ENCODE measurements at regions not wholly inside any gene's neighbourhood (a gene's known extent, or its start where the extent isn't known, plus 50 kb on each side); places are given as distances from the start of the nearest gene placed in this dataset.

DNA sequence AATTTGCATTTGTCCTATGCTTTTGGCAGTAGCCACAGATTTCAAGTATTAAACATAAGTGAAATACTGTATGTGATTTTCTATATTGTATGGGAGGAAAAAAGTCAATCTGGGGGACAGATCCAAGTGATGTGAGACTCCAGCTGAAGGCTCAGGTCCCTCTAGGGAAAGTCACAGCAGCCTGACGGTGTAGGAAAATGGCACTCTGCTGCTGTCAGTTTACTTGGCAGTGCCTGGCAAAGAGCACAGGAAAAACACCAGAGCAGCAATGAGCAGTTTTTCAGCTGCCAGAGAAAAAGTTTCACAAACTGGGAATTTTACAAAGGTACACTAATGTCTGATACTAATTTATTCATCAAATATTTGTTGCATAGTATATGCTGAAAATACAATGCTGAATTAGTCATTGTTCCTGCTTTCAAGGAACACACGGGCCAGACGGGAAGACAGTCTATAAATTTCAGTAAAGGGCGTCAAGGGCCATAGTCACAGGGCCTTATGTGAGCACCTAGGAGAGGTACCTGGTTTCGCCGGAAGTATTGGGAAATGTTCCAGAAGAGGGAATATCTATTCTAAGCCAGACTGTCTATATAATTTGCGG is 66.2 kb upstream of the SLC38A2 start:
- FAIRE-seq (no peak), DNase-seq (ENCODE audit: insufficient read length, low spot score) (no peak)
- TF ChIP-seq POLR2A (IDR thresholded peaks at IDR 0.05; ENCODE audit: low read depth, low read length), result no peak
- TF ChIP-seq TAF1 (IDR thresholded peaks at IDR 0.05; ENCODE audit: low read depth, low read length), result no peak
- no peak for TF ChIP-seq POU2F2 (IDR thresholded peaks at IDR 0.05; ENCODE audit: low read depth, low read length)
- no peak for TF ChIP-seq SPI1 (IDR thresholded peaks at IDR 0.05; ENCODE audit: low read depth, low read length)
- TF ChIP-seq POLR2AphosphoS5 (IDR thresholded peaks at IDR 0.05; ENCODE audit: low read depth, low read length), result no peak
- TF ChIP-seq PAX5 (IDR thresholded peaks at IDR 0.05; ENCODE audit: insufficient read depth, low read length, severe bottlenecking), result no peak

DNA sequence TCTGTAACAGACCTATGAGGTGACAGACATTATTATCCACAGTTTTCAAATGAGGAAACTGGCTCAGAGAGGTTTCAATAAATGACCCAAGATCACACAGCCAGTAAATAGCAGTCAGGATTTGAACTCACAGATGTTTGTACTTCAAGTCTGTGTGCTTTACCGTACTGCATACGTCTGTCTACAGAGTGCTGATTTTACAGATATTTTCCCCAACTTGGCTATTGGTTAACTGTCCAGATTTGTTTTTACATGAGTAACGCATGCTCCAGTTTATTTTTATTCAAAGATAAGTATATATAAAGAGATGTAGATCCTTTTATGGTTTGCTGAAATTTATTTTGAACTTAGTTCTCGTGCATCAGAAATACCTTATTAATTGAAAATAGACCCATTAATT is 65.7 kb upstream of the SLC38A2 start:
- no peak for DNase-seq (ENCODE audit: insufficient read length, low spot score)
- FAIRE-seq, result no peak
- TF ChIP-seq TAF1 (IDR thresholded peaks at IDR 0.05; ENCODE audit: low read depth, low read length) (no peak), POLR2AphosphoS5 (IDR thresholded peaks at IDR 0.05; ENCODE audit: low read depth, low read length) (no peak), POLR2A (IDR thresholded peaks at IDR 0.05; ENCODE audit: low read depth, low read length) (no peak), SPI1 (IDR thresholded peaks at IDR 0.05; ENCODE audit: low read depth, low read length) (no peak), PAX5 (IDR thresholded peaks at IDR 0.05; ENCODE audit: insufficient read depth, low read length, severe bottlenecking) (no peak), POU2F2 (IDR thresholded peaks at IDR 0.05; ENCODE audit: low read depth, low read length) (no peak)

DNA sequence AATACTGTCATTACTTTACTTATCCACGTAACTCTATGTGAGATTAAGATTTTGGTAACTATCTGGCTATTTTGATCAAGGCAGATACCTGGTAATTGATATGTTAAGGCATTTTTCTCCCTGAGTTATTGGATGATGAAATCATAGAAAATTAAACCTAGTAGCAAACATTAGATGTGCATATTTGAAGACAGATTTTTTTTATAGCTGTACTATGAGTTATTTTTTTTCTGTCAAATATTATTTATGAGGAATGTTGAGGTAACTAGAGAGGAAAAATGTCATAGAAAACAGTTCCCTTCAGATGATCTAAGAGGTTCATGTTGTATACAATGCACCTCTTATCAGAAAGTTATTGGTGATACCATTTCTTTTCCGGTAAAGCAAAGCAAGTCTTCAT is 64.9 kb upstream of the SLC38A2 start:
- TF ChIP-seq PAX5 (IDR thresholded peaks at IDR 0.05; ENCODE audit: insufficient read depth, low read length, severe bottlenecking), result no peak
- TF ChIP-seq POLR2AphosphoS5 (IDR thresholded peaks at IDR 0.05; ENCODE audit: low read depth, low read length), result no peak
- no peak for TF ChIP-seq POU2F2 (IDR thresholded peaks at IDR 0.05; ENCODE audit: low read depth, low read length)
- TF ChIP-seq SPI1 (IDR thresholded peaks at IDR 0.05; ENCODE audit: low read depth, low read length), result no peak
- TF ChIP-seq TAF1 (IDR thresholded peaks at IDR 0.05; ENCODE audit: low read depth, low read length), result no peak
- no peak for FAIRE-seq

DNA sequence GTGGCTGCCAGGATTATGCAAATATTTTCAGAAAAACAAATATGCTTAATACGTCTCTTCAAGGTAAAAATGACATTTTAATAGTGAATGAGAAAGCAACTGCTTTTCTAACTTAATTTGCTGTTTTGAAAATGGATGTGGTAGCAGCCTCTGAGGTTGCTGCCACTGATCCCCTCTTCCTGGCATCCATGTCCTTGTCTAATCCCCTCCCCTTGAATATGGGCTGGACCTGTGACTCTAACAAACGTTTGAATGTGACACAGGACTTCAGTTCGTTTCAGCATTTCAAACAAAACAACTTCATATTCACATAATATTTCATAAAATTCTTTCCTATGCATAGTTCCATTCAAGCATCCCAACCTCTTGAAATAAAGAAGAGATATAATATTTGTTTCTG is 64.2 kb upstream of the SLC38A2 start:
- no peak for DNase-seq (ENCODE audit: insufficient read length, low spot score)
- TF ChIP-seq POLR2A (IDR thresholded peaks at IDR 0.05; ENCODE audit: low read depth, low read length) (no peak), POLR2AphosphoS5 (IDR thresholded peaks at IDR 0.05; ENCODE audit: low read depth, low read length) (no peak), TAF1 (IDR thresholded peaks at IDR 0.05; ENCODE audit: low read depth, low read length) (no peak), SPI1 (IDR thresholded peaks at IDR 0.05; ENCODE audit: low read depth, low read length) (no peak), POU2F2 (IDR thresholded peaks at IDR 0.05; ENCODE audit: low read depth, low read length) (no peak), PAX5 (IDR thresholded peaks at IDR 0.05; ENCODE audit: insufficient read depth, low read length, severe bottlenecking) (no peak)
- FAIRE-seq, result no peak

More for the DNA sequence above, 64.9 kb upstream of the SLC38A2 start:
- DNase-seq (ENCODE audit: insufficient read length, low spot score), result no peak

DNA sequence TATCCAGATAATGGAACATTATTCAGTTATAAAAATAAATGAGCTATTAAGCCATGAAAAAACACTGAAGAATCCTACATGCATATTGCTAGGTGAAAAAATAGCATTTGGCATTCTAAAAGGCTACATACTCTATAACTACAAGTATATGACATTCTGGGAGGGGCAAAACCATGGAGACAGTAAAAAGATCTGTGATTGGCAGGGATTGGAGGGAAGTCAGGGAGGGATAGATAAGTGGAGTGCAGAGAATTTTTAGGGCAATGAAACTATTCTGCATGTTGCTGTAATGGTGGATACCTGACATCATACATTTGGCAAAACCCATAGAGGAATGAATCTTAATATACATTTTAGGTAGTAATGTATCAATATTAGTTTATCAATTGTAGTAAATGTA is 63.1 kb upstream of the SLC38A2 start:
- no peak for DNase-seq (ENCODE audit: insufficient read length, low spot score)
- no peak for FAIRE-seq

DNA sequence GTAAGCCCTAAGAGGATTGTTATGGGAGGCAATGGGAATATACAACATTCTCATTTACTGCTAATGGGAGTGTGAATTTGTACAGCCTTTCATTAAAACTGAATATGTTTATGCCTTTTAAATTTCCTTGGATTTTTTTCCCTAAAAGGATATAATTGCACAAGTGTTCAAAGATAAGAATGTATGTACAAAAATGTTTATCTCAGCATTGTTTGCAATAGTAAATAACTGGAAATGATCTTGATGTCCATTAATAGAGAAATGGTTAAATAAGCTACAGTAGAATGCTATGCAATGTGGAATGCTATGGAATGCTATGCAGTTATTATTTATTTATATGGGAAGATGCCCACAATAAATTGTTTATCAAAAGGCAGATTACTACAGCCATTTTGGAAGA is 62.5 kb upstream of the SLC38A2 start:
- no peak for DNase-seq (ENCODE audit: insufficient read length, low spot score)

More for the DNA sequence above, 63.1 kb upstream of the SLC38A2 start:
- TF ChIP-seq TAF1 (IDR thresholded peaks at IDR 0.05; ENCODE audit: low read depth, low read length), result no peak
- no peak for TF ChIP-seq POLR2AphosphoS5 (IDR thresholded peaks at IDR 0.05; ENCODE audit: low read depth, low read length)
- TF ChIP-seq POU2F2 (IDR thresholded peaks at IDR 0.05; ENCODE audit: low read depth, low read length), result no peak
- TF ChIP-seq POLR2A (IDR thresholded peaks at IDR 0.05; ENCODE audit: low read depth, low read length), result no peak
- TF ChIP-seq SPI1 (IDR thresholded peaks at IDR 0.05; ENCODE audit: low read depth, low read length), result no peak

DNA sequence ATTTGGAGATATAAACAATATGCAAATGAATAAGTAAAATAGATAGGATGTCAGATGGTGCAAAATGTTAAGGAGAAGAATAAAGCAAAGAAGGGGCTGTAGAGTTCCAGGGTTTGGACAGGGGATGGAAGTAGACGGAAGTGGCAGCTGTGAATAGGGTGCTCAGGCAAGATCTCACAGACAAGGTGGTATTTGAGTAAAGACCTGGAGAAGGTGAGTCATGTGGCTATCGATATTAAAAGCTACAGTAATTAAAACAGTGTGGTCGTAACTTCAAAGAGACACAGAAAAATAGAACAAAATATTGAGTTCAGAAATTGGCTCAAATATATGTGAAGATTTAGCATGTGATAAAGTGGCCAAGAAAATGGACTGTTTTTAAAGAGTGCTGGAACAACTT is 61.3 kb upstream of the SLC38A2 start:
- no peak for DNase-seq (ENCODE audit: insufficient read length, low spot score)
- FAIRE-seq, result no peak
- TF ChIP-seq TAF1 (IDR thresholded peaks at IDR 0.05; ENCODE audit: low read depth, low read length) (no peak), SPI1 (IDR thresholded peaks at IDR 0.05; ENCODE audit: low read depth, low read length) (no peak), POLR2A (IDR thresholded peaks at IDR 0.05; ENCODE audit: low read depth, low read length) (no peak)

More for the DNA sequence above, 62.5 kb upstream of the SLC38A2 start:
- TF ChIP-seq POLR2A (IDR thresholded peaks at IDR 0.05; ENCODE audit: low read depth, low read length) (no peak), TAF1 (IDR thresholded peaks at IDR 0.05; ENCODE audit: low read depth, low read length) (no peak), SPI1 (IDR thresholded peaks at IDR 0.05; ENCODE audit: low read depth, low read length) (no peak), PAX5 (IDR thresholded peaks at IDR 0.05; ENCODE audit: insufficient read depth, low read length, severe bottlenecking) (no peak), POU2F2 (IDR thresholded peaks at IDR 0.05; ENCODE audit: low read depth, low read length) (no peak), POLR2AphosphoS5 (IDR thresholded peaks at IDR 0.05; ENCODE audit: low read depth, low read length) (no peak)
- FAIRE-seq, result no peak

DNA sequence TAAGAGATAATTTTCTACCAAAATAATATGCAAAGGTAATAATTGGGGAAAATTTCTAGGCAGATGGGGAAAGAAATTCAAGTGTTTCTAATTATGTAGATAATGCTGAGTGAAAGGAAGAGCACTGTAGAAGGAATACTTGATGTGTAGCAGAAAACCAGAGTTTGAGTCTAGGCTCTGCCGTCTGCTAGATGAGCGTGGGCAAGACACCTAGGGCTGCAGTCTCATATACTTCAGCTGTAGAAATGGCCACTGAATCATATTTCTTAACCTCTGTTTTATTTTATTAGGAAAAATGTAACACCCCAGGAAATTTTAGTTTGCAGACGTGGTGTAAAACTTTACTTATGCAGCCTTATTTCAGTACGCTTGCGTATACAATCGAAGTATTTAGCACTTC is 59.8 kb upstream of the SLC38A2 start:
- FAIRE-seq (no peak), DNase-seq (ENCODE audit: insufficient read length, low spot score) (no peak)
- TF ChIP-seq SPI1 (IDR thresholded peaks at IDR 0.05; ENCODE audit: low read depth, low read length) (no peak), POU2F2 (IDR thresholded peaks at IDR 0.05; ENCODE audit: low read depth, low read length) (no peak), TAF1 (IDR thresholded peaks at IDR 0.05; ENCODE audit: low read depth, low read length) (no peak), POLR2A (IDR thresholded peaks at IDR 0.05; ENCODE audit: low read depth, low read length) (no peak), PAX5 (IDR thresholded peaks at IDR 0.05; ENCODE audit: insufficient read depth, low read length, severe bottlenecking) (no peak), POLR2AphosphoS5 (IDR thresholded peaks at IDR 0.05; ENCODE audit: low read depth, low read length) (no peak)

DNA sequence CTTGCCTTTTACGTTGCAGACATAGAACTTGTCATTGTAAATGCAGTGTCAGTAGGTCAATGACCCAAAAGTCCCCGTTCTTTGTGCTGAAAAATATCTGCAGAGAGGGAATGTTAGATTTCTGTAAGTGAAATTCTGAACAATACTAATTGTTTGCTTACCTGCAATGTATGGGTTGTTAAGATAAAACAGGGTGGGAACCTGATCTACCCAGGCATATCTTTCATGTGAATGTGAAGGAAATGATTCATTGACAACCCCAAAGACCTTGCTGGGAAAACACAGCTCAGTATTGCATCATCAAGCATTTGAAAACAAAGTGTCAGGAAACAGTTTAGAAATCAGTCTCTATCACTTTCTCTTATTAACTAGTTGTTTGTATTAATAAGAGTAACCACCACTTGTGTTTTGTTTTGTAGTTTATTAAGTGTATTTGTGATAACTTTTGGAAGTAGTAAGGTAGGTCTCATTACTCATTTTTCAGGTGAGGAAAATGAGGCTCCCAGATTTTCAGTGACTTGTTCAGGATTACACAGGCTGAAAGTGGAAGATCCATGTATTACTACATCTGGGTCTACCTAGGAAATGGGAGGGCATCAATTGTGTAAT is 57.9 kb upstream of the SLC38A2 start:
- FAIRE-seq, result no peak
- DNase-seq (ENCODE audit: insufficient read length, low spot score), result no peak
- no peak for TF ChIP-seq POLR2AphosphoS5 (IDR thresholded peaks at IDR 0.05; ENCODE audit: low read depth, low read length)
- TF ChIP-seq SPI1 (IDR thresholded peaks at IDR 0.05; ENCODE audit: low read depth, low read length), result no peak
- TF ChIP-seq PAX5 (IDR thresholded peaks at IDR 0.05; ENCODE audit: insufficient read depth, low read length, severe bottlenecking), result no peak
- TF ChIP-seq TAF1 (IDR thresholded peaks at IDR 0.05; ENCODE audit: low read depth, low read length), result no peak

Data from GM12891 (cell line).